GM12891 (cell line): ENCODE measurements at regions not wholly inside any gene's neighbourhood (a gene's known extent, or its start where the extent isn't known, plus 50 kb on each side); places are given as distances from the start of the nearest gene placed in this dataset.
"Not testable (repeated sequence)": the region's sequence is repeated elsewhere in the genome, so short reads cannot be mapped to it uniquely, and the experiment has no call there.

ENCODE experiments used
- DNase-seq: peaks from one replicate; pipeline ENCODE4 v3.0.0; 2011; ENCODE audit warnings: low spot score; ENCODE audit not compliant: insufficient read length
- FAIRE-seq: peaks from 2 replicates; lab custom pipeline; 2011; peaks lifted over from hg19 to GRCh38; lab: Jason Lieb, UNC
- PAX5 ChIP-seq: IDR thresholded peaks from 2 replicates; pipeline ENCODE4 v1.6.1; 2011; ENCODE audit warnings: low read length, moderate library complexity, mild to moderate bottlenecking; ENCODE audit not compliant: insufficient read depth, severe bottlenecking
- POLR2A ChIP-seq: IDR thresholded peaks from 2 replicates; pipeline ENCODE4 v1.6.1; 2011; ENCODE audit warnings: low read depth, low read length, control low read depth
- POLR2AphosphoS5 ChIP-seq: IDR thresholded peaks from 2 replicates; pipeline ENCODE4 v1.6.1; 2011; ENCODE audit warnings: low read depth, low read length, control low read depth
- POU2F2 ChIP-seq: IDR thresholded peaks from 2 replicates; pipeline ENCODE4 v1.6.1; 2011; ENCODE audit warnings: low read depth, mild to moderate bottlenecking, control low read depth, low read length, moderate library complexity
- SPI1 ChIP-seq: IDR thresholded peaks from 2 replicates; pipeline ENCODE4 v1.6.1; 2011; ENCODE audit warnings: low read depth, low read length, control low read depth
- TAF1 ChIP-seq: IDR thresholded peaks from 2 replicates; pipeline ENCODE4 v1.6.1; 2011; ENCODE audit warnings: low read depth, low read length, control low read depth

GRCh38 chr11:10973416-10973815, 115.6 kb upstream of the ZBED5 start:
- TF ChIP-seq POLR2AphosphoS5 (no peak), PAX5 (no peak), TAF1 (no peak), SPI1 (no peak), POU2F2 (no peak), POLR2A (no peak)
- no peak for DNase-seq
- no peak for FAIRE-seq

- no peak for DNase-seq
- no peak for TF ChIP-seq POLR2A
- TF ChIP-seq POLR2AphosphoS5, result no peak
- FAIRE-seq, result no peak
Observed at GRCh38 chr11:10970926-10971325, 113.1 kb upstream of the ZBED5 start.

GRCh38 chr11:10969387-10969786, 111.5 kb upstream of the ZBED5 start:
- TF ChIP-seq TAF1, result no peak
- no peak for TF ChIP-seq SPI1
- no peak for TF ChIP-seq PAX5
- no peak for TF ChIP-seq POU2F2
- TF ChIP-seq POLR2A, result no peak
- no peak for FAIRE-seq

GRCh38 chr11:10956884-10957283, 99.0 kb upstream of the ZBED5 start:
- not testable (repeated sequence) for DNase-seq, FAIRE-seq

More at GRCh38 chr11:10969387-10969786, 111.5 kb upstream of the ZBED5 start:
- no peak for DNase-seq

- FAIRE-seq (no peak), DNase-seq (no peak)
- TF ChIP-seq POLR2AphosphoS5, result no peak
- no peak for TF ChIP-seq SPI1
- TF ChIP-seq POU2F2, result no peak
Observed at GRCh38 chr11:10955616-10956015, 97.8 kb upstream of the ZBED5 start.

GRCh38 chr11:10954184-10954583, 96.3 kb upstream of the ZBED5 start:
- FAIRE-seq, result no peak
- DNase-seq, result no peak
- TF ChIP-seq PAX5, result no peak
- TF ChIP-seq POU2F2, result no peak
- no peak for TF ChIP-seq POLR2A
- no peak for TF ChIP-seq TAF1
- TF ChIP-seq SPI1, result no peak
- no peak for TF ChIP-seq POLR2AphosphoS5

- no peak for FAIRE-seq
- DNase-seq, result no peak
- no peak for TF ChIP-seq PAX5
- TF ChIP-seq TAF1, result no peak
- no peak for TF ChIP-seq POLR2A
- no peak for TF ChIP-seq SPI1
- TF ChIP-seq POU2F2, result no peak
- no peak for TF ChIP-seq POLR2AphosphoS5
Observed at GRCh38 chr11:10952872-10953271, 95.0 kb upstream of the ZBED5 start.

- not testable (repeated sequence) for FAIRE-seq, DNase-seq
Observed at GRCh38 chr11:10947935-10948334, 90.1 kb upstream of the ZBED5 start.

GRCh38 chr11:10946072-10946471, 88.2 kb upstream of the ZBED5 start:
- DNase-seq (no peak), FAIRE-seq (no peak)
- no peak for TF ChIP-seq POLR2AphosphoS5
- TF ChIP-seq TAF1, result no peak
- TF ChIP-seq PAX5, result no peak

- TF ChIP-seq POU2F2 (no peak), PAX5 (no peak), POLR2A (no peak), SPI1 (no peak), TAF1 (no peak), POLR2AphosphoS5 (no peak)
- FAIRE-seq (no peak), DNase-seq (no peak)
Observed at GRCh38 chr11:10945196-10945595, 87.3 kb upstream of the ZBED5 start.

GRCh38 chr11:10943968-10944367, 86.1 kb upstream of the ZBED5 start:
- no peak for TF ChIP-seq PAX5
- FAIRE-seq (no peak), DNase-seq (no peak)

GRCh38 chr11:10942620-10943019, 84.8 kb upstream of the ZBED5 start:
- FAIRE-seq (no peak), DNase-seq (no peak)
- no peak for TF ChIP-seq POU2F2
- no peak for TF ChIP-seq SPI1
- no peak for TF ChIP-seq PAX5
- no peak for TF ChIP-seq TAF1
- TF ChIP-seq POLR2A, result no peak
- TF ChIP-seq POLR2AphosphoS5, result no peak
